MCF 10A (cell line): ENCODE measurements at regions not wholly inside any gene's neighbourhood (a gene's known extent, or its start where the extent isn't known, plus 50 kb on each side); places are given as distances from the start of the nearest gene placed in this dataset.

Source experiments
- BruUV-seq: library from RNA; stranded (reverse); fragments of 400-500 nt; replicated peaks from 2 replicates; lab custom pipeline; 2021; lab: Mats Ljungman, UMichigan
- CTCF ChIA-PET: fragments of 300-600 bp; sonication (Branson Sonifier 250); formaldehyde crosslinking; extraction: SDS; loops from one replicate; lab custom pipeline; 2021; ENCODE audit warnings: antibody characterized with exemption, inconsistent platforms; lab: Yijun Ruan, JAX
- POLR2A ChIA-PET: fragments of 300-600, 350-650 bp; sonication (Branson Sonifier 250); formaldehyde crosslinking; extraction: SDS; loops from one replicate; lab custom pipeline; 2020; ENCODE audit warnings: antibody characterized with exemption, inconsistent platforms; lab: Yijun Ruan, JAX
- DNase-seq: peaks from one replicate; pipeline ENCODE4 v3.0.0-alpha.2; 2018; ENCODE audit not compliant: unreplicated experiment
- H3K27ac Mint-ChIP-seq: one replicate; pipeline ENCODE4 v1.8.0; 2022; ENCODE audit warnings: mild to moderate bottlenecking, low read depth, mixed read lengths; ENCODE audit not compliant: unreplicated experiment
- H3K27me3 Mint-ChIP-seq: one replicate; pipeline ENCODE4 v1.8.0; 2022; ENCODE audit warnings: mixed read lengths; ENCODE audit not compliant: insufficient read depth, unreplicated experiment
- H3K36me3 Mint-ChIP-seq: one replicate; pipeline ENCODE4 v1.8.0; 2022; ENCODE audit warnings: mild to moderate bottlenecking, moderate library complexity, mixed read lengths; ENCODE audit not compliant: insufficient read depth, unreplicated experiment
- H3K4me1 Mint-ChIP-seq: one replicate; pipeline ENCODE4 v1.8.0; 2022; ENCODE audit warnings: mixed read lengths; ENCODE audit not compliant: insufficient read depth, unreplicated experiment
- H3K4me3 Mint-ChIP-seq: one replicate; pipeline ENCODE4 v1.8.0; 2022; ENCODE audit warnings: mild to moderate bottlenecking, moderate library complexity, mixed read lengths; ENCODE audit not compliant: unreplicated experiment
- H3K9me3 Mint-ChIP-seq: one replicate; pipeline ENCODE4 v1.8.0; 2022; ENCODE audit warnings: mixed read lengths; ENCODE audit not compliant: unreplicated experiment
- intact Hi-C: fragments of 100-400 bp; cut with micrococcal nuclease; formaldehyde crosslinking; loops from 2 replicates; pipeline ENCODE4 v1.14.1; 2022
- TF ChIP-seq, protein P1 (sequence below): fragments of 200-600 bp; IDR thresholded peaks from one replicate; pipeline ENCODE4 v1.8.0; 2022; ENCODE audit warnings: antibody characterized with exemption, mild to moderate bottlenecking; ENCODE audit not compliant: unreplicated experiment

GRCh38 chr3:31166249-31166885 is 271.9 kb upstream of the GADL1 start:
- BruUV-seq: no TSS peak
- TF ChIP-seq, protein P1, sequence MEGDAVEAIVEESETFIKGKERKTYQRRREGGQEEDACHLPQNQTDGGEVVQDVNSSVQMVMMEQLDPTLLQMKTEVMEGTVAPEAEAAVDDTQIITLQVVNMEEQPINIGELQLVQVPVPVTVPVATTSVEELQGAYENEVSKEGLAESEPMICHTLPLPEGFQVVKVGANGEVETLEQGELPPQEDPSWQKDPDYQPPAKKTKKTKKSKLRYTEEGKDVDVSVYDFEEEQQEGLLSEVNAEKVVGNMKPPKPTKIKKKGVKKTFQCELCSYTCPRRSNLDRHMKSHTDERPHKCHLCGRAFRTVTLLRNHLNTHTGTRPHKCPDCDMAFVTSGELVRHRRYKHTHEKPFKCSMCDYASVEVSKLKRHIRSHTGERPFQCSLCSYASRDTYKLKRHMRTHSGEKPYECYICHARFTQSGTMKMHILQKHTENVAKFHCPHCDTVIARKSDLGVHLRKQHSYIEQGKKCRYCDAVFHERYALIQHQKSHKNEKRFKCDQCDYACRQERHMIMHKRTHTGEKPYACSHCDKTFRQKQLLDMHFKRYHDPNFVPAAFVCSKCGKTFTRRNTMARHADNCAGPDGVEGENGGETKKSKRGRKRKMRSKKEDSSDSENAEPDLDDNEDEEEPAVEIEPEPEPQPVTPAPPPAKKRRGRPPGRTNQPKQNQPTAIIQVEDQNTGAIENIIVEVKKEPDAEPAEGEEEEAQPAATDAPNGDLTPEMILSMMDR: no peak
- Mint-ChIP-seq H3K9me3 (no peaks in the 10 kb centered on the region), H3K4me1 (peaks cover 41% of the 10 kb centered on the region), H3K36me3 (no peaks in the 10 kb centered on the region), H3K4me3 (no peak overlapping the region), H3K27me3 (no peaks in the 10 kb centered on the region), H3K27ac (peak overlapping the region; percentile 66)
- POLR2A ChIA-PET: interaction anchor here (1.4 to 1.8 kb wide), 2 partner anchors 14 to 366 kb away, joined by 5 to 6 read pairs; partner anchors contain the start of gene STT3B
- DNase-seq: peak; percentile 73
- intact Hi-C loops: loop anchor here (5.0 kb wide), 1 partner anchor 366 kb away; the partner anchor contains the start of gene STT3B
- CTCF ChIA-PET: interaction anchor here (0.7 to 1.0 kb wide), 2 partner anchors 10 to 488 kb away, joined by 3 read pairs; no protein-coding TSS in a partner anchor

- intact Hi-C loops: loop anchor here (5.0 kb wide), 1 partner anchor 365 kb away; the partner anchor contains the start of gene STT3B
- H3K27me3 Mint-ChIP-seq: no peaks in the 10 kb centered on the region
- BruUV-seq: no TSS peak
- POLR2A ChIA-PET: interaction anchor here (0.6 kb wide), 1 partner anchor 225 kb away, joined by 3 read pairs; no protein-coding TSS in a partner anchor
- TF ChIP-seq, protein P1: no peak
- H3K4me1 Mint-ChIP-seq: peaks cover 50% of the 10 kb centered on the region
- H3K27ac Mint-ChIP-seq: no peak overlapping the region
- no peak for DNase-seq
- H3K4me3 Mint-ChIP-seq: no peak overlapping the region
- no peaks in the 10 kb centered on the region for H3K36me3 Mint-ChIP-seq
- CTCF ChIA-PET: no interaction called here
- no peaks in the 10 kb centered on the region for H3K9me3 Mint-ChIP-seq
Measured at GRCh38 chr3:31167666-31168065, 273.2 kb upstream of the GADL1 start.

- ChIA-PET POLR2A (no interaction called here), CTCF (no interaction called here)
- intact Hi-C loops: no loop called here
- TF ChIP-seq, protein P1: no peak
- H3K27me3 Mint-ChIP-seq: no peaks in the 10 kb centered on the region
- H3K4me1 Mint-ChIP-seq: peaks cover 41% of the 10 kb centered on the region
- no TSS peak for BruUV-seq
- peak; percentile 57 for DNase-seq
- H3K27ac Mint-ChIP-seq: peak overlapping the region; percentile 69
- H3K4me3 Mint-ChIP-seq: peak overlapping the region; percentile 1
- no peaks in the 10 kb centered on the region for H3K9me3 Mint-ChIP-seq
- H3K36me3 Mint-ChIP-seq: no peaks in the 10 kb centered on the region
Measured at GRCh38 chr3:31170932-31171670, 276.6 kb upstream of the GADL1 start.

GRCh38 chr3:31172336-31172735 is 277.9 kb upstream of the GADL1 start:
- intact Hi-C loops: no loop called here
- Mint-ChIP-seq H3K9me3 (no peaks in the 10 kb centered on the region), H3K4me1 (peaks cover 29% of the 10 kb centered on the region), H3K27me3 (no peaks in the 10 kb centered on the region), H3K4me3 (no peak overlapping the region), H3K36me3 (no peaks in the 10 kb centered on the region), H3K27ac (no peak overlapping the region)
- POLR2A ChIA-PET: interaction anchor here (0.7 kb wide), 1 partner anchor 13 kb away, joined by 4 read pairs; no protein-coding TSS in a partner anchor
- no peak for DNase-seq
- CTCF ChIA-PET: no interaction called here
- no TSS peak for BruUV-seq
- TF ChIP-seq, protein P1: no peak
